Sciatic nerve (tissue), 2 donors: ENCODE measurements at regions not wholly inside any gene's neighbourhood (a gene's known extent, or its start where the extent isn't known, plus 50 kb on each side); places are given as distances from the start of the nearest gene placed in this dataset.

Source experiments
- ATAC-seq: fragments of 200-7000 bp; cut with Tn5 transposase; one replicate; pipeline ENCODE4 v1.9.1; 2020; ENCODE audit warnings: mild to moderate bottlenecking, moderate library complexity
- DNase-seq: peaks from one replicate; pipeline ENCODE4 v3.0.0-alpha.2; 2020; ENCODE audit warnings: low spot score
- intact Hi-C: fragments of 100-400 bp; cut with DNase I; formaldehyde crosslinking; loops from one replicate; pipeline ENCODE4 v1.14.2; 2022
- donor health status: DM: no; HTN: no; CAD: no.
- donor health status: DM: no; HTN: no; CAD: no.

- intact Hi-C loops, result no loop called here
- DNase-seq (no peak), ATAC-seq (peak; percentile 36)
Measured at GRCh38 chr12:93115646-93116045, 186.6 kb upstream of the EEA1 start.

- intact Hi-C loops, result no loop called here
- ATAC-seq, result no peak
- no peak for DNase-seq
Measured at GRCh38 chr12:93116632-93117031, 187.5 kb upstream of the EEA1 start.

GRCh38 chr12:93121729-93122488 lies 192.8 kb upstream of the EEA1 start:
- ATAC-seq (no peak), DNase-seq (no peak)
- intact Hi-C loops, result no loop called here

GRCh38 chr12:93122569-93123091 lies 193.5 kb upstream of the EEA1 start:
- ATAC-seq (no peak), DNase-seq (no peak)
- intact Hi-C loops, result no loop called here

- ATAC-seq, result no peak
- DNase-seq, result no peak
- intact Hi-C loops, result loop anchor here (1.0 kb wide), 1 partner anchor 25 kb away; no protein-coding TSS in a partner anchor
Measured at GRCh38 chr12:93125126-93125525, 196.0 kb upstream of the EEA1 start.

GRCh38 chr12:93126069-93126474 lies 197.0 kb upstream of the EEA1 start:
- ATAC-seq (no peak), DNase-seq (no peak)
- intact Hi-C loops, result no loop called here

GRCh38 chr12:93127107-93127560 lies 198.0 kb upstream of the EEA1 start:
- no peak for DNase-seq
- peak; percentile 16 for ATAC-seq
- intact Hi-C loops, result no loop called here

- intact Hi-C loops, result no loop called here
- DNase-seq, result no peak
- ATAC-seq, result peak; percentile 88
Measured at GRCh38 chr12:93127582-93128331, 198.7 kb upstream of the EEA1 start.

- DNase-seq, result no peak
- intact Hi-C loops, result no loop called here
- ATAC-seq, result no peak
Measured at GRCh38 chr12:93128332-93128707, 199.2 kb upstream of the EEA1 start.

- DNase-seq (no peak), ATAC-seq (no peak)
Measured at GRCh38 chr12:93130366-93131054, 201.4 kb upstream of the EEA1 start.

GRCh38 chr12:93133361-93133760 lies 204.3 kb upstream of the EEA1 start:
- no peak for DNase-seq
- ATAC-seq, result no peak
- intact Hi-C loops, result no loop called here

More at GRCh38 chr12:93130366-93131054, 201.4 kb upstream of the EEA1 start:
- intact Hi-C loops, result no loop called here

- intact Hi-C loops, result no loop called here
- no peak for DNase-seq
- no peak for ATAC-seq
Measured at GRCh38 chr12:93134175-93134890, 205.2 kb upstream of the EEA1 start.

GRCh38 chr12:93134893-93135285 lies 205.8 kb upstream of the EEA1 start:
- intact Hi-C loops, result no loop called here
- ATAC-seq, result no peak
- DNase-seq, result no peak

- intact Hi-C loops, result no loop called here
- DNase-seq (no peak), ATAC-seq (no peak)
Measured at GRCh38 chr12:93135286-93136239, 206.5 kb upstream of the EEA1 start.

GRCh38 chr12:93136253-93137055 lies 207.4 kb upstream of the EEA1 start:
- no peak for DNase-seq
- intact Hi-C loops, result no loop called here
- no peak for ATAC-seq

GRCh38 chr12:93137656-93138612 lies 208.8 kb upstream of the EEA1 start:
- intact Hi-C loops, result no loop called here
- peak; percentile 84 for ATAC-seq
- no peak for DNase-seq
